IMR-90 (cell line): ENCODE measurements at regions not wholly inside any gene's neighbourhood (a gene's known extent, or its start where the extent isn't known, plus 50 kb on each side); places are given as distances from the start of the nearest gene placed in this dataset.
A peak's percentile ranks its signal among the peaks of the same experiment; 100 is the strongest.

ENCODE experiments used
- CEBPB ChIP-seq: IDR thresholded peaks from 2 replicates; pipeline ENCODE4 v1.6.1; 2012; ENCODE audit warnings: low read depth, low read length, improper control_type of control experiment
- CTCF ChIP-seq: conservative IDR thresholded peaks from 2 replicates; pipeline ENCODE4 v1.5.1; 2012; ENCODE audit warnings: mild to moderate bottlenecking, low read depth, low read length, improper control_type of control experiment
- FOS ChIP-seq: fragments of 150-350 bp; IDR thresholded peaks from 2 replicates; pipeline ENCODE4 v1.6.1; 2016; ENCODE audit warnings: low read depth, low read length
- MXI1 ChIP-seq: IDR thresholded peaks from 2 replicates; pipeline ENCODE4 v1.6.1; 2012; ENCODE audit warnings: low read depth, mild to moderate bottlenecking, low read length, moderate library complexity, borderline replicate concordance
- POLR2A ChIP-seq: IDR thresholded peaks from 2 replicates; pipeline ENCODE4 v1.6.1; 2012; ENCODE audit warnings: mild to moderate bottlenecking, low read depth, low read length
- SMC3 ChIP-seq: fragments of 150-350 bp; IDR thresholded peaks from 2 replicates; pipeline ENCODE4 v1.6.1; 2016; ENCODE audit warnings: low read depth, mild to moderate bottlenecking, antibody characterized with exemption, low read length, moderate library complexity
- USF2 ChIP-seq: fragments of 150-350 bp; IDR thresholded peaks from 2 replicates; pipeline ENCODE4 v1.6.1; 2017; ENCODE audit warnings: mild to moderate bottlenecking, antibody characterized with exemption, low read length, low read depth

- TF ChIP-seq CTCF (no peak), CEBPB (no peak), FOS (no peak), SMC3 (no peak), POLR2A (no peak), MXI1 (peak; percentile 85; the same call in 1 of the 2 replicates), USF2 (peak; percentile 50; the same call in 1 of the 2 replicates)
Observed at GRCh38 chr1:244918421-244919319, 54.3 kb upstream of the HNRNPU start.
